HepG2 (cell line): ENCODE measurements at regions not wholly inside any gene's neighbourhood (a gene's known extent, or its start where the extent isn't known, plus 50 kb on each side); places are given as distances from the start of the nearest gene placed in this dataset.

ENCODE experiments used
- ATAC-seq: fragments of 200-7000 bp; cut with Tn5 transposase; 3 replicates; pipeline ENCODE4 v1.9.1; 2020; ENCODE audit warnings: mild to moderate bottlenecking, moderate library complexity
- BruUV-seq: library from RNA; stranded (reverse); fragments of 400-500 nt; replicated peaks from 2 replicates; lab custom pipeline; 2021; lab: Mats Ljungman, UMichigan
- CTCF ChIA-PET: fragments of 300-600 bp; formaldehyde crosslinking; extraction: SDS; loops from one replicate; lab custom pipeline; 2021; ENCODE audit warnings: low total read pairs, inconsistent platforms, low intra/inter-chr PET ratio; lab: Yijun Ruan, JAX
- POLR2A ChIA-PET: fragments of 350-600 bp; sonication (Branson Sonifier 250); formaldehyde crosslinking; loops from one replicate; lab custom pipeline; 2020; ENCODE audit warnings: antibody characterized with exemption, inconsistent platforms; lab: Yijun Ruan, JAX
- DNase-seq: peaks from one replicate; pipeline ENCODE4 v3.0.0-alpha.2; 2015; ENCODE audit warnings: low spot score
- FAIRE-seq: peaks from 3 replicates; lab custom pipeline; 2011; peaks lifted over from hg19 to GRCh38; lab: Jason Lieb, UNC
- H2AFZ ChIP-seq: one replicate; pipeline ENCODE4 v1.6.1; 2011; ENCODE audit warnings: low read length, inconsistent platforms
- H3K27ac ChIP-seq: fragments of 300-600 bp; 3 replicates; pipeline ENCODE4 v1.8.0; 2011; ENCODE audit warnings: mixed run types, mild to moderate bottlenecking, mixed read lengths, low read length, inconsistent platforms; ENCODE audit not compliant: insufficient read depth; ENCODE audit errors: extremely low read length
- H3K27me3 ChIP-seq, 2 experiments: fragments of 200-600 bp in 1 of 2; 2 replicates in 1 of 2; 3 replicates in 1 of 2; pipeline versions ENCODE4 v1.6.0 to v1.8.0; 2011; ENCODE audit warnings: low read length in 2 of 2, mild to moderate bottlenecking in 2 of 2, moderate library complexity in 2 of 2, inconsistent platforms in 1 of 2; ENCODE audit not compliant: insufficient read depth in 2 of 2, control insufficient read depth in 1 of 2
- H3K36me3 ChIP-seq, 2 experiments: fragments of 200-600 bp in 1 of 2; replicated peaks in 1 of 2; 2 replicates in 1 of 2; 3 replicates in 1 of 2; pipeline versions ENCODE4 v1.5.1 to v1.8.0; 2011; ENCODE audit warnings: low read length in 2 of 2, inconsistent platforms in 1 of 2; ENCODE audit not compliant: insufficient read depth in 2 of 2, control insufficient read depth in 1 of 2
- H3K4me1 ChIP-seq: 2 replicates; pipeline ENCODE4 v1.5.1; 2012; ENCODE audit warnings: low read length, inconsistent platforms; ENCODE audit not compliant: insufficient read depth
- H3K4me2 ChIP-seq: 2 replicates; pipeline ENCODE4 v1.6.0; 2011; ENCODE audit warnings: low read depth, low read length, inconsistent platforms
- H3K4me3 ChIP-seq, 3 experiments: fragments of 200-600 bp in 1 of 3; sonication (generic), shearing (Covaris generic) in 1 of 3; replicated peaks in 1 of 3; 2 replicates each; pipeline ENCODE4 v1.5.1; 2011 to 2016; ENCODE audit warnings: low read length in 3 of 3, inconsistent platforms in 2 of 3, low read depth in 2 of 3, mild to moderate bottlenecking in 2 of 3, control low read depth in 1 of 3, mixed read lengths in 1 of 3; ENCODE audit not compliant: insufficient read depth in 1 of 3
- H3K79me2 ChIP-seq: one replicate; pipeline ENCODE4 v1.6.1; 2011; ENCODE audit warnings: low read length, inconsistent platforms; ENCODE audit not compliant: insufficient read depth
- H3K9ac ChIP-seq: 2 replicates; pipeline ENCODE4 v1.6.0; 2011; ENCODE audit warnings: mild to moderate bottlenecking, low read depth, low read length, inconsistent platforms; ENCODE audit not compliant: insufficient read depth
- H3K9me3 ChIP-seq: 2 replicates; pipeline ENCODE4 v1.5.1; 2012; ENCODE audit warnings: mild to moderate bottlenecking, low read length
- H4K20me1 ChIP-seq: 2 replicates; pipeline ENCODE4 v1.6.0; 2011; ENCODE audit warnings: inconsistent platforms, mild to moderate bottlenecking, low read length, moderate library complexity; ENCODE audit not compliant: insufficient read depth
- FOXK1 ChIP-seq: sonication (generic); formaldehyde crosslinking; IDR thresholded peaks from 2 replicates; pipeline ENCODE4 v1.4.0; 2020; ENCODE audit warnings: low read depth, missing genetic modification reagents, borderline replicate concordance
- NRL ChIP-seq: sonication (generic); formaldehyde crosslinking; IDR thresholded peaks from 2 replicates; pipeline ENCODE4 v1.5.0; 2020; ENCODE audit warnings: missing genetic modification reagents, mild to moderate bottlenecking, moderate library complexity, borderline replicate concordance
- SATB2 ChIP-seq: sonication (generic); formaldehyde crosslinking; IDR thresholded peaks from 2 replicates; pipeline ENCODE4 v1.5.0; 2020; ENCODE audit warnings: missing genetic modification reagents
- TBX3 ChIP-seq: fragments of 450-650 bp; IDR thresholded peaks from 2 replicates; pipeline ENCODE4 v1.6.1; 2017; ENCODE audit warnings: antibody characterized with exemption, mild to moderate bottlenecking, inconsistent platforms, borderline replicate concordance
- TP53 ChIP-seq: sonication (generic); formaldehyde crosslinking; conservative IDR thresholded peaks from 2 replicates; pipeline ENCODE4 v1.4.0; 2020; ENCODE audit warnings: missing genetic modification reagents
- ZNF775 ChIP-seq: sonication (generic); formaldehyde crosslinking; IDR thresholded peaks from 2 replicates; pipeline ENCODE4 v1.4.0; 2020; ENCODE audit warnings: missing genetic modification reagents, mild to moderate bottlenecking, moderate library complexity, borderline replicate concordance
- ZSCAN12 ChIP-seq: sonication (generic); formaldehyde crosslinking; IDR thresholded peaks from 2 replicates; pipeline ENCODE4 v1.9.0; 2021; ENCODE audit warnings: mild to moderate bottlenecking, missing genetic modification reagents
- in situ Hi-C: cut with HindIII; loops from 2 replicates; pipeline ENCODE4 v1.10.0; 2017; ENCODE audit warnings: low pct_unique_long_range_greater_than_20kb; ENCODE audit not compliant: extremely low pct_ligation_motif_present
- intact Hi-C: fragments of 100-400 bp; cut with micrococcal nuclease; formaldehyde crosslinking; loops from one replicate; pipeline ENCODE4 v1.10.0; 2022; ENCODE audit not compliant: unreplicated experiment
- TF ChIP-seq, protein P1 (sequence below): sonication (generic); formaldehyde crosslinking; IDR thresholded peaks from 2 replicates; pipeline ENCODE4 v1.5.0; 2020; ENCODE audit warnings: missing genetic modification reagents
- TF ChIP-seq, protein P2 (sequence below): sonication (generic); formaldehyde crosslinking; IDR thresholded peaks from 2 replicates; pipeline ENCODE4 v1.4.0; 2020; ENCODE audit warnings: low read depth, mild to moderate bottlenecking, missing genetic modification reagents
- TF ChIP-seq, protein P3 (sequence below): fragments of 450-650 bp; IDR thresholded peaks from 2 replicates; pipeline ENCODE4 v1.6.1; 2017
- TF ChIP-seq, protein P4 (sequence below): sonication (generic); formaldehyde crosslinking; IDR thresholded peaks from 2 replicates; pipeline ENCODE4 v1.4.0; 2020; ENCODE audit warnings: mild to moderate bottlenecking, missing genetic modification reagents
- TF ChIP-seq, protein P5 (sequence below): sonication (generic); formaldehyde crosslinking; IDR thresholded peaks from 2 replicates; pipeline ENCODE4 v1.4.0; 2020; ENCODE audit warnings: missing genetic modification reagents, mild to moderate bottlenecking, borderline replicate concordance
- TF ChIP-seq, protein P6 (sequence below): sonication (generic); formaldehyde crosslinking; IDR thresholded peaks from 2 replicates; pipeline ENCODE4 v1.5.1; 2020; ENCODE audit warnings: missing genetic modification reagents, mild to moderate bottlenecking, borderline replicate concordance

DNA sequence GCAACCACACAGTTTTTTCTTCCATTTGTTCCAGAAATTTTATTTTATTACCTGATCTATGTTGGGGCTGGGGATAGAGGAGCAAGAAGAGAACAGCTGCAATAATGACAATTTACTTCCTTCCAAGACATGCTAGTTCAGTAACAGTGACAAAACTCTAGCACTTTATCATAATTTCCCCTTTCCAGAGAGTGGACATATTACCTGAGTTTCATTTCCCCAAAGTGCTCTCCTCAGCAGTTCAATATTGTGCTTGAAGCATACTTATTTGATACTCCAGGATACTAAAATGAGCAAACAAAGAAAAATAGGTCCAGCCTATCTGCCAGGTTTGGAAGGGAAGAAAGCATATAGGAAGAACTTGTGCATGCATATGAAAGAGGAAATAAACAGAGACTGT is 157.7 kb downstream of the ID4 start:
- CTCF ChIA-PET, result no interaction called here
- Histone ChIP-seq H3K4me2 (no peak overlapping the region), H3K79me2 (no peaks in the 10 kb centered on the region), H3K27ac (no peak overlapping the region), H3K36me3 (no peaks in the 10 kb centered on the region), H2AFZ (no peak overlapping the region), H3K27me3 (no peaks in the 10 kb centered on the region), H3K9ac (no peak overlapping the region), H4K20me1 (no peaks in the 10 kb centered on the region), H3K4me3 (no peak overlapping the region), H3K4me1 (no peaks in the 10 kb centered on the region), H3K9me3 (peaks cover 7% of the 10 kb centered on the region; the same call in 1 of the 2 replicates)
- ATAC-seq (no peak), DNase-seq (no peak), FAIRE-seq (no peak)
- in situ Hi-C loops, result no loop called here
- POLR2A ChIA-PET, result no interaction called here
- intact Hi-C loops, result loop anchor here (10.0 kb wide), 1 partner anchor 680 kb away; no protein-coding TSS in a partner anchor
- no TSS peak for BruUV-seq
- TF ChIP-seq SATB2 (CRISPR knock-in tag), result no peak
- TF ChIP-seq TP53 (CRISPR knock-in tag), result no peak
- TF ChIP-seq, protein P1, sequence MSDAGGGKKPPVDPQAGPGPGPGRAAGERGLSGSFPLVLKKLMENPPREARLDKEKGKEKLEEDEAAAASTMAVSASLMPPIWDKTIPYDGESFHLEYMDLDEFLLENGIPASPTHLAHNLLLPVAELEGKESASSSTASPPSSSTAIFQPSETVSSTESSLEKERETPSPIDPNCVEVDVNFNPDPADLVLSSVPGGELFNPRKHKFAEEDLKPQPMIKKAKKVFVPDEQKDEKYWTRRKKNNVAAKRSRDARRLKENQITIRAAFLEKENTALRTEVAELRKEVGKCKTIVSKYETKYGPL (CRISPR knock-in tag), result no peak
- TF ChIP-seq ZSCAN12 (CRISPR knock-in tag), result no peak
- TF ChIP-seq NRL (CRISPR knock-in tag), result no peak
- TF ChIP-seq, protein P2, sequence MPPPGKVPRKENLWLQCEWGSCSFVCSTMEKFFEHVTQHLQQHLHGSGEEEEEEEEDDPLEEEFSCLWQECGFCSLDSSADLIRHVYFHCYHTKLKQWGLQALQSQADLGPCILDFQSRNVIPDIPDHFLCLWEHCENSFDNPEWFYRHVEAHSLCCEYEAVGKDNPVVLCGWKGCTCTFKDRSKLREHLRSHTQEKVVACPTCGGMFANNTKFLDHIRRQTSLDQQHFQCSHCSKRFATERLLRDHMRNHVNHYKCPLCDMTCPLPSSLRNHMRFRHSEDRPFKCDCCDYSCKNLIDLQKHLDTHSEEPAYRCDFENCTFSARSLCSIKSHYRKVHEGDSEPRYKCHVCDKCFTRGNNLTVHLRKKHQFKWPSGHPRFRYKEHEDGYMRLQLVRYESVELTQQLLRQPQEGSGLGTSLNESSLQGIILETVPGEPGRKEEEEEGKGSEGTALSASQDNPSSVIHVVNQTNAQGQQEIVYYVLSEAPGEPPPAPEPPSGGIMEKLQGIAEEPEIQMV (CRISPR knock-in tag), result no peak
- TF ChIP-seq, protein P3, sequence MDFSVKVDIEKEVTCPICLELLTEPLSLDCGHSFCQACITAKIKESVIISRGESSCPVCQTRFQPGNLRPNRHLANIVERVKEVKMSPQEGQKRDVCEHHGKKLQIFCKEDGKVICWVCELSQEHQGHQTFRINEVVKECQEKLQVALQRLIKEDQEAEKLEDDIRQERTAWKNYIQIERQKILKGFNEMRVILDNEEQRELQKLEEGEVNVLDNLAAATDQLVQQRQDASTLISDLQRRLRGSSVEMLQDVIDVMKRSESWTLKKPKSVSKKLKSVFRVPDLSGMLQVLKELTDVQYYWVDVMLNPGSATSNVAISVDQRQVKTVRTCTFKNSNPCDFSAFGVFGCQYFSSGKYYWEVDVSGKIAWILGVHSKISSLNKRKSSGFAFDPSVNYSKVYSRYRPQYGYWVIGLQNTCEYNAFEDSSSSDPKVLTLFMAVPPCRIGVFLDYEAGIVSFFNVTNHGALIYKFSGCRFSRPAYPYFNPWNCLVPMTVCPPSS, result no peak
- TF ChIP-seq ZNF775 (CRISPR knock-in tag), result no peak
- no peak for TF ChIP-seq TBX3
- no peak for TF ChIP-seq FOXK1 (CRISPR knock-in tag)
- TF ChIP-seq, protein P4, sequence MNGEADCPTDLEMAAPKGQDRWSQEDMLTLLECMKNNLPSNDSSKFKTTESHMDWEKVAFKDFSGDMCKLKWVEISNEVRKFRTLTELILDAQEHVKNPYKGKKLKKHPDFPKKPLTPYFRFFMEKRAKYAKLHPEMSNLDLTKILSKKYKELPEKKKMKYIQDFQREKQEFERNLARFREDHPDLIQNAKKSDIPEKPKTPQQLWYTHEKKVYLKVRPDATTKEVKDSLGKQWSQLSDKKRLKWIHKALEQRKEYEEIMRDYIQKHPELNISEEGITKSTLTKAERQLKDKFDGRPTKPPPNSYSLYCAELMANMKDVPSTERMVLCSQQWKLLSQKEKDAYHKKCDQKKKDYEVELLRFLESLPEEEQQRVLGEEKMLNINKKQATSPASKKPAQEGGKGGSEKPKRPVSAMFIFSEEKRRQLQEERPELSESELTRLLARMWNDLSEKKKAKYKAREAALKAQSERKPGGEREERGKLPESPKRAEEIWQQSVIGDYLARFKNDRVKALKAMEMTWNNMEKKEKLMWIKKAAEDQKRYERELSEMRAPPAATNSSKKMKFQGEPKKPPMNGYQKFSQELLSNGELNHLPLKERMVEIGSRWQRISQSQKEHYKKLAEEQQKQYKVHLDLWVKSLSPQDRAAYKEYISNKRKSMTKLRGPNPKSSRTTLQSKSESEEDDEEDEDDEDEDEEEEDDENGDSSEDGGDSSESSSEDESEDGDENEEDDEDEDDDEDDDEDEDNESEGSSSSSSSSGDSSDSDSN (CRISPR knock-in tag), result no peak
- TF ChIP-seq, protein P5, sequence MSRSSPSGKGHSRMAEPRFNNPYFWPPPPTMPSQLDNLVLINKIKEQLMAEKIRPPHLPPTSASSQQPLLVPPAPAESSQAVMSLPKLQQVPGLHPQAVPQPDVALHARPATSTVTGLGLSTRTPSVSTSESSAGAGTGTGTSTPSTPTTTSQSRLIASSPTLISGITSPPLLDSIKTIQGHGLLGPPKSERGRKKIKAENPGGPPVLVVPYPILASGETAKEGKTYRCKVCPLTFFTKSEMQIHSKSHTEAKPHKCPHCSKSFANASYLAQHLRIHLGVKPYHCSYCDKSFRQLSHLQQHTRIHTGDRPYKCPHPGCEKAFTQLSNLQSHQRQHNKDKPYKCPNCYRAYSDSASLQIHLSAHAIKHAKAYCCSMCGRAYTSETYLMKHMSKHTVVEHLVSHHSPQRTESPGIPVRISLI (CRISPR knock-in tag), result no peak
- TF ChIP-seq, protein P6, sequence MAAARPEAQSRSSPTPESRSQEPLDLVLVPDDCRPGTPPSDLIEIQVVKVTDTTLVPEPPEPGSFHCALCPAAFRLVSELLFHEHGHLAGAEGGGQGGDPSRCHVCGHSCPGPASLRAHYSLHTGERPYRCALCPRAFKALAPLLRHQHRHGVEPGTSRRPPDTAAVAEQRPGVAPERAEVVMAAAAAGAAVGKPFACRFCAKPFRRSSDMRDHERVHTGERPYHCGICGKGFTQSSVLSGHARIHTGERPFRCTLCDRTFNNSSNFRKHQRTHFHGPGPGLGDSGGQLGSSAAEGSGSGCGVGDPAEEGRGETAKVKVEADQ (CRISPR knock-in tag), result no peak
